ENCODE measurements at regions not wholly inside any gene's neighbourhood (a gene's known extent, or its start where the extent isn't known, plus 50 kb on each side); places are given as distances from the start of the nearest gene placed in this dataset.

- Histone ChIP-seq H3K9ac (ENCODE audit: low read depth, low read length) (no peak overlapping the region), H4K91ac (ENCODE audit: insufficient read depth, low read depth, low read length) (no peak overlapping the region), H3K4me1 (ENCODE audit: control insufficient read depth, insufficient read depth, low read length) (peaks cover 2% of the 10 kb centered on the region; the same call in 1 of the 2 replicates), H3K36me3 (ENCODE audit: control insufficient read depth, insufficient read depth, low read length) (no peaks in the 10 kb centered on the region), H3K4me3 (ENCODE audit: insufficient read depth, low read depth, low read length) (no peak overlapping the region), H3K4ac (ENCODE audit: low read depth, low read length) (no peak overlapping the region), H3K23ac (ENCODE audit: low read depth, low read length) (no peak overlapping the region), H2BK120ac (ENCODE audit: low read depth, low read length) (no peak overlapping the region), H3K79me1 (ENCODE audit: low read depth in 1 of 2, low read length in 2 of 2) (no peaks in the 10 kb centered on the region), H3K9me1 (ENCODE audit: insufficient read depth, low read length) (peaks cover 4% of the 10 kb centered on the region; the same call in 1 of the 2 replicates), H2AK9ac (replicated peaks; ENCODE audit: low read depth, low read length, poor library complexity) (no peak overlapping the region), H4K8ac (ENCODE audit: low read depth in 2 of 2, low read length in 2 of 2) (no peak overlapping the region), H3K56ac (ENCODE audit: extremely low read depth, insufficient read depth, low read length) (no peak overlapping the region), H3K14ac (replicated peaks; ENCODE audit: low read depth, low read length) (no peak overlapping the region), H2AK5ac (ENCODE audit: low read depth, low read length) (no peak overlapping the region), H4K20me1 (ENCODE audit: insufficient read depth, low read length) (no peaks in the 10 kb centered on the region), H3K9me3 (ENCODE audit: control insufficient read depth, insufficient read depth, low read length) (no peaks in the 10 kb centered on the region), H2BK15ac (ENCODE audit: low read depth, low read length) (no peak overlapping the region), H3K18ac (ENCODE audit: low read depth, low read length) (no peak overlapping the region), H3K4me2 (ENCODE audit: low read depth, low read length) (no peak overlapping the region), H2BK5ac (ENCODE audit: low read depth, low read length, poor library complexity, severe bottlenecking) (no peak overlapping the region), H2BK20ac (ENCODE audit: low read depth, low read length) (no peak overlapping the region), H3K27me3 (ENCODE audit: control insufficient read depth, insufficient read depth, low read length) (peaks cover 6% of the 10 kb centered on the region), H4K5ac (ENCODE audit: low read depth, low read length) (no peak overlapping the region), H2AFZ (replicated peaks; ENCODE audit: low read length, poor library complexity) (no peak overlapping the region), H3K27ac (ENCODE audit: insufficient read depth, low read length) (no peak overlapping the region)
- no peak for DNase-seq
- dilution Hi-C loops (cut with HindIII; ENCODE audit: low sequenced_read_pairs, unreplicated experiment) (no loop called here), in situ Hi-C loops (cut with MboI; ENCODE audit: low sequenced_read_pairs) (no loop called here), intact Hi-C loops (cut with micrococcal nuclease) (no loop called here)
- no TSS peak for BruUV-seq (replicated peaks)
- no peak for TF ChIP-seq MAZ (IDR thresholded peaks at IDR 0.05; ENCODE audit: borderline replicate concordance, low read depth, low read length)
- no peak for TF ChIP-seq CTCF (conservative IDR thresholded peaks at IDR 0.05; ENCODE audit: low read depth, low read length)
- no peak for TF ChIP-seq CEBPB (IDR thresholded peaks at IDR 0.05; ENCODE audit: low read depth, low read length)
- no peak for TF ChIP-seq FOS (IDR thresholded peaks at IDR 0.05; ENCODE audit: low read depth, low read length)
- no peak for TF ChIP-seq ELK1 (IDR thresholded peaks at IDR 0.05; ENCODE audit: borderline replicate concordance, low read depth, low read length)
- TF ChIP-seq MXI1 (IDR thresholded peaks at IDR 0.05; ENCODE audit: borderline replicate concordance, low read depth, low read length): no peak
- TF ChIP-seq USF2 (IDR thresholded peaks at IDR 0.05; ENCODE audit: low read depth, low read length): no peak
- no peak for TF ChIP-seq BHLHE40 (IDR thresholded peaks at IDR 0.05; ENCODE audit: low read depth, low read length)
- TF ChIP-seq RCOR1 (IDR thresholded peaks at IDR 0.05; ENCODE audit: insufficient replicate concordance, low read length): no peak
- TF ChIP-seq MAFK (IDR thresholded peaks at IDR 0.05; ENCODE audit: low read depth, low read length): no peak
- no peak for TF ChIP-seq SMC3 (IDR thresholded peaks at IDR 0.05; ENCODE audit: low read depth, low read length)
- TF ChIP-seq CHD1 (IDR thresholded peaks at IDR 0.05; ENCODE audit: low read depth, low read length): no peak
- TF ChIP-seq RAD21 (IDR thresholded peaks at IDR 0.05; ENCODE audit: low read length): no peak
- TF ChIP-seq NFE2L2 (IDR thresholded peaks at IDR 0.05; ENCODE audit: low read depth, low read length): no peak
- TF ChIP-seq POLR2A (IDR thresholded peaks at IDR 0.05; ENCODE audit: low read depth, low read length): no peak
- no peak for TF ChIP-seq RFX5 (IDR thresholded peaks at IDR 0.05; ENCODE audit: low read depth, low read length)
- POLR2A ChIA-PET (ENCODE audit: unreplicated experiment): no interaction called here
- 90% methylated on average over 2 of the region's 2 CpGs; no CpG with 5 or more reads in 1 of the 2 experiments for WGBS, 2 experiments (ENCODE audit: extremely low coverage in 2 of 2, insufficient read length in 1 of 2)
- CTCF ChIA-PET: no interaction called here
- ATAC-seq (ENCODE audit: low read depth): no peak
Measured at GRCh38 chr9:19994296-19994695, 205.5 kb upstream of the SLC24A2 start.
